Midbrain (tissue), 1 donor: ENCODE measurements at regions not wholly inside any gene's neighbourhood (a gene's known extent, or its start where the extent isn't known, plus 50 kb on each side); places are given as distances from the start of the nearest gene placed in this dataset.
A peak's percentile ranks its signal among the peaks of the same experiment; 100 is the strongest.

Experiments used
- DNase-seq: peaks from one replicate; lab custom pipeline; 2025; lab: John Stamatoyannopoulos, UW

GRCh38 chr4:79083406-79084010 is 144.3 kb upstream of the PAQR3 start:
- peak; percentile 21 for DNase-seq

- no peak for DNase-seq
Observed at GRCh38 chr4:79082997-79083396, 143.8 kb upstream of the PAQR3 start.

- DNase-seq = no peak
Observed at GRCh38 chr4:79081973-79082372, 142.7 kb upstream of the PAQR3 start.

- DNase-seq = no peak
Observed at GRCh38 chr4:79078339-79078738, 139.1 kb upstream of the PAQR3 start.

- no peak for DNase-seq
Observed at GRCh38 chr4:79074040-79074439, 134.8 kb upstream of the PAQR3 start.

- no peak for DNase-seq
Observed at GRCh38 chr4:79073471-79073870, 134.2 kb upstream of the PAQR3 start.

GRCh38 chr4:79065262-79065661 is 126.0 kb upstream of the PAQR3 start:
- DNase-seq = no peak

GRCh38 chr4:79064806-79065205 is 125.6 kb upstream of the PAQR3 start:
- DNase-seq = no peak

GRCh38 chr4:79059631-79060399 is 120.6 kb upstream of the PAQR3 start:
- DNase-seq = no peak

GRCh38 chr4:79057772-79058171 is 118.5 kb upstream of the PAQR3 start:
- DNase-seq = no peak

- no peak for DNase-seq
Observed at GRCh38 chr4:79053754-79054153, 114.5 kb upstream of the PAQR3 start.

- DNase-seq = no peak
Observed at GRCh38 chr4:79050541-79050880, 111.3 kb upstream of the PAQR3 start.

- DNase-seq = no peak
Observed at GRCh38 chr4:79049840-79050540, 110.8 kb upstream of the PAQR3 start.

- no peak for DNase-seq
Observed at GRCh38 chr4:79048878-79049277, 109.6 kb upstream of the PAQR3 start.

- DNase-seq = no peak
Observed at GRCh38 chr4:79047316-79047715, 108.1 kb upstream of the PAQR3 start.

GRCh38 chr4:79046016-79046592 is 106.9 kb upstream of the PAQR3 start:
- no peak for DNase-seq

- DNase-seq = no peak
Observed at GRCh38 chr4:79044141-79044659, 105.0 kb upstream of the PAQR3 start.

GRCh38 chr4:79043138-79043537 is 103.9 kb upstream of the PAQR3 start:
- DNase-seq = no peak

- DNase-seq = no peak
Observed at GRCh38 chr4:79042079-79042674, 102.9 kb upstream of the PAQR3 start.

GRCh38 chr4:79034544-79034943 is 95.3 kb upstream of the PAQR3 start:
- DNase-seq = no peak

- no peak for DNase-seq
Observed at GRCh38 chr4:79030973-79031372, 91.7 kb upstream of the PAQR3 start.

GRCh38 chr4:79027656-79028055 is 88.4 kb upstream of the PAQR3 start:
- DNase-seq = no peak
